GM23338 (cell line): ENCODE measurements at regions not wholly inside any gene's neighbourhood (a gene's known extent, or its start where the extent isn't known, plus 50 kb on each side); places are given as distances from the start of the nearest gene placed in this dataset.

ENCODE experiments used
- CREB1 ChIP-seq: fragments of 250-450 bp; sonication (Bioruptor Pico); IDR thresholded peaks from 2 replicates; pipeline ENCODE4 v1.5.0; 2020; ENCODE audit warnings: low read depth, mild to moderate bottlenecking, moderate library complexity
- CTCF ChIP-seq, 2 experiments: fragments of 200-600 bp in 1 of 2; sonication (generic) in 1 of 2; conservative IDR thresholded peaks; 2 replicates each; pipeline versions ENCODE4 v1.5.1 to v1.6.1; 2016 to 2017; ENCODE audit warnings: antibody characterized with exemption in 2 of 2, low read depth in 2 of 2, mild to moderate bottlenecking in 2 of 2, moderate library complexity in 1 of 2
- ETS1 ChIP-seq: IDR thresholded peaks from 2 replicates; pipeline ENCODE4 v1.6.1; 2016; ENCODE audit warnings: antibody characterized with exemption
- EZH2 ChIP-seq: fragments of 200-600 bp; sonication (generic); IDR thresholded peaks from one replicate; pipeline ENCODE4 v1.8.0; 2017; ENCODE audit warnings: antibody characterized with exemption, mild to moderate bottlenecking, low read depth; ENCODE audit not compliant: unreplicated experiment
- EZH2phosphoT487 ChIP-seq: fragments of 200-600 bp; sonication (generic); IDR thresholded peaks from one replicate; pipeline ENCODE4 v1.8.1; 2018; ENCODE audit warnings: antibody characterized with exemption; ENCODE audit not compliant: unreplicated experiment
- JUNB ChIP-seq: IDR thresholded peaks from one replicate; pipeline ENCODE4 v1.6.1; 2016; ENCODE audit warnings: antibody characterized with exemption; ENCODE audit not compliant: unreplicated experiment
- NANOG ChIP-seq: IDR thresholded peaks from 2 replicates; pipeline ENCODE4 v1.6.1; 2016; ENCODE audit warnings: antibody characterized with exemption, borderline replicate concordance
- POLR2AphosphoS5 ChIP-seq: IDR thresholded peaks from 2 replicates; pipeline ENCODE4 v1.6.1; 2016; ENCODE audit warnings: antibody characterized with exemption, low read depth
- REST ChIP-seq: IDR thresholded peaks from one replicate; pipeline ENCODE4 v1.6.1; 2018; ENCODE audit warnings: antibody characterized with exemption; ENCODE audit not compliant: unreplicated experiment
- STAT1 ChIP-seq: IDR thresholded peaks from one replicate; pipeline ENCODE4 v1.6.1; 2016; ENCODE audit warnings: antibody characterized with exemption; ENCODE audit not compliant: unreplicated experiment
- ZNF114 ChIP-seq: fragments of 250-450 bp; sonication (Bioruptor Pico); IDR thresholded peaks from 2 replicates; pipeline ENCODE4 v1.5.0; 2020; ENCODE audit warnings: mild to moderate bottlenecking, moderate library complexity
- ZNF331 ChIP-seq: fragments of 250-450 bp; sonication (Bioruptor Pico); IDR thresholded peaks from 2 replicates; pipeline ENCODE4 v1.5.0; 2020; ENCODE audit warnings: low read depth, mild to moderate bottlenecking, moderate library complexity
- ZNF462 ChIP-seq: fragments of 250-450 bp; sonication (Bioruptor Pico); IDR thresholded peaks from 2 replicates; pipeline ENCODE4 v1.5.0; 2020; ENCODE audit warnings: mild to moderate bottlenecking, moderate library complexity

GRCh38 chr2:199119796-199120195 is 337.9 kb downstream of the SATB2 start:
- TF ChIP-seq CTCF (conservative IDR thresholded peaks at IDR 0.05; ENCODE audit: low read depth in 2 of 2) (no peak), EZH2phosphoT487 (no peak), POLR2AphosphoS5 (no peak), ZNF114 (CRISPR knock-in tag) (no peak), EZH2 (no peak), ZNF331 (no peak), JUNB (no peak), CREB1 (CRISPR knock-in tag) (no peak), REST (no peak), STAT1 (no peak), NANOG (no peak), ETS1 (no peak), ZNF462 (CRISPR knock-in tag) (no peak)
